H9 (cell line): ENCODE measurements at regions not wholly inside any gene's neighbourhood (a gene's known extent, or its start where the extent isn't known, plus 50 kb on each side); places are given as distances from the start of the nearest gene placed in this dataset.

Experiments
- DNase-seq: peaks from one replicate; pipeline ENCODE4 v3.0.0-alpha.2; 2017
- H2AFZ ChIP-seq: one replicate; pipeline ENCODE4 v1.6.1; 2013; ENCODE audit warnings: mild to moderate bottlenecking, low read length, control low read depth, moderate library complexity
- H2AK5ac ChIP-seq: 2 replicates; pipeline ENCODE4 v1.6.1; 2013; ENCODE audit warnings: low read length, control low read depth, mixed read lengths; ENCODE audit not compliant: insufficient read length
- H2BK120ac ChIP-seq: one replicate; pipeline ENCODE4 v1.6.1; 2013; ENCODE audit warnings: low read depth, mild to moderate bottlenecking, low read length, control low read depth, inconsistent platforms; ENCODE audit not compliant: poor library complexity, severe bottlenecking
- H2BK12ac ChIP-seq: 2 replicates; pipeline ENCODE4 v1.6.1; 2013; ENCODE audit warnings: low read length, control low read depth, mixed read lengths, low read depth; ENCODE audit not compliant: insufficient read length
- H2BK15ac ChIP-seq: 2 replicates; pipeline ENCODE4 v1.6.1; 2013; ENCODE audit warnings: low read depth, low read length, control low read depth
- H2BK20ac ChIP-seq: one replicate; pipeline ENCODE4 v1.6.1; 2013; ENCODE audit warnings: low read depth, mild to moderate bottlenecking, low read length, control low read depth, inconsistent platforms; ENCODE audit not compliant: poor library complexity, severe bottlenecking
- H2BK5ac ChIP-seq: 2 replicates; pipeline ENCODE4 v1.6.1; 2013; ENCODE audit warnings: low read length, control low read depth, mixed read lengths; ENCODE audit not compliant: insufficient read length
- H3K14ac ChIP-seq: 2 replicates; pipeline ENCODE4 v1.6.1; 2013; ENCODE audit warnings: low read length, control low read depth; ENCODE audit not compliant: insufficient read depth
- H3K18ac ChIP-seq: 2 replicates; pipeline ENCODE4 v1.6.1; 2013; ENCODE audit warnings: low read depth, mild to moderate bottlenecking, mixed read lengths, low read length, control low read depth; ENCODE audit not compliant: insufficient read length
- H3K23ac ChIP-seq: 2 replicates; pipeline ENCODE4 v1.6.1; 2013; ENCODE audit warnings: low read length, control low read depth, mixed read lengths, low read depth; ENCODE audit not compliant: insufficient read length
- H3K23me2 ChIP-seq: 2 replicates; pipeline ENCODE4 v1.6.1; 2013; ENCODE audit warnings: low read depth, mild to moderate bottlenecking, mixed read lengths, low read length, control low read depth; ENCODE audit not compliant: insufficient read length, poor library complexity, severe bottlenecking
- H3K27ac ChIP-seq: 2 replicates; pipeline ENCODE4 v1.5.1; 2013; ENCODE audit warnings: low read length, control low read depth, mixed read lengths, low read depth; ENCODE audit not compliant: insufficient read length
- H3K27me3 ChIP-seq: 2 replicates; pipeline ENCODE4 v1.6.1; 2013; ENCODE audit warnings: low read length, control low read depth, inconsistent platforms; ENCODE audit not compliant: insufficient read depth
- H3K4ac ChIP-seq: 2 replicates; pipeline ENCODE4 v1.6.1; 2013; ENCODE audit warnings: low read depth, mild to moderate bottlenecking, control low read depth, inconsistent platforms, low read length, moderate library complexity
- H3K4me1 ChIP-seq: 2 replicates; pipeline ENCODE4 v1.6.1; 2013; ENCODE audit warnings: low read length, control low read depth, inconsistent platforms; ENCODE audit not compliant: insufficient read depth
- H3K4me2 ChIP-seq: 2 replicates; pipeline ENCODE4 v1.6.1; 2013; ENCODE audit warnings: low read length, control low read depth, mixed read lengths; ENCODE audit not compliant: insufficient read length, insufficient read depth
- H3K56ac ChIP-seq: 2 replicates; pipeline ENCODE4 v1.6.1; 2013; ENCODE audit warnings: low read depth, mild to moderate bottlenecking, mixed read lengths, low read length, control low read depth; ENCODE audit not compliant: insufficient read length
- H3K79me1 ChIP-seq: 2 replicates; pipeline ENCODE4 v1.6.1; 2013; ENCODE audit warnings: low read depth, mild to moderate bottlenecking, moderate library complexity, low read length, control low read depth, inconsistent platforms; ENCODE audit not compliant: insufficient read depth, poor library complexity, severe bottlenecking
- H3K79me2 ChIP-seq: 2 replicates; pipeline ENCODE4 v1.6.1; 2013; ENCODE audit warnings: low read length, control low read depth, inconsistent platforms; ENCODE audit not compliant: insufficient read depth
- H3K9ac ChIP-seq: 2 replicates; pipeline ENCODE4 v1.6.1; 2013; ENCODE audit warnings: low read length, control low read depth, mixed read lengths; ENCODE audit not compliant: insufficient read length; ENCODE audit errors: extremely low read depth
- H3K9me3 ChIP-seq: one replicate; pipeline ENCODE4 v1.6.1; 2013; ENCODE audit warnings: low read depth, low read length, inconsistent platforms; ENCODE audit not compliant: control insufficient read depth
- H3T11ph ChIP-seq: one replicate; pipeline ENCODE4 v1.6.1; 2013; ENCODE audit warnings: mild to moderate bottlenecking, low read length, control low read depth, inconsistent platforms
- H4K20me1 ChIP-seq: one replicate; pipeline ENCODE4 v1.6.1; 2013; ENCODE audit not compliant: control insufficient read depth, insufficient read length, insufficient read depth
- H4K5ac ChIP-seq: 2 replicates; pipeline ENCODE4 v1.6.1; 2013; ENCODE audit warnings: low read depth, mild to moderate bottlenecking, mixed read lengths, low read length, control low read depth; ENCODE audit not compliant: insufficient read length
- H4K8ac ChIP-seq: replicated peaks from 2 replicates; pipeline ENCODE4 v1.6.1; 2013; ENCODE audit warnings: low read length, control low read depth, mixed read lengths, low read depth; ENCODE audit not compliant: insufficient read length
- H4K91ac ChIP-seq: 2 replicates; pipeline ENCODE4 v1.6.1; 2013; ENCODE audit warnings: low read depth, mild to moderate bottlenecking, moderate library complexity, mixed read lengths, low read length, control low read depth; ENCODE audit not compliant: insufficient read length
- H3K27ac Mint-ChIP-seq, 3 experiments: 2 replicates in 2 of 3; 3 replicates in 1 of 3; pipeline ENCODE4 v1.8.0; 2020 to 2021; ENCODE audit warnings: mixed read lengths in 3 of 3, mild to moderate bottlenecking in 1 of 3, moderate library complexity in 1 of 3
- H3K27me3 Mint-ChIP-seq: 2 replicates; pipeline ENCODE4 v1.8.0; 2021; ENCODE audit warnings: low read depth, mild to moderate bottlenecking, moderate library complexity, mixed read lengths
- H3K36me3 Mint-ChIP-seq, 3 experiments: 2 replicates in 2 of 3; 3 replicates in 1 of 3; pipeline ENCODE4 v1.8.0; 2020 to 2021; ENCODE audit warnings: low read depth in 3 of 3, mixed read lengths in 3 of 3; ENCODE audit not compliant: insufficient read depth in 1 of 3
- H3K4me1 Mint-ChIP-seq, 2 experiments: 2 replicates each; pipeline ENCODE4 v1.8.0; 2020; ENCODE audit warnings: mixed read lengths in 2 of 2
- H3K4me3 Mint-ChIP-seq, 2 experiments: 2 replicates in 1 of 2; 3 replicates in 1 of 2; pipeline ENCODE4 v1.8.0; 2020 to 2021; ENCODE audit warnings: mild to moderate bottlenecking in 2 of 2, mixed read lengths in 2 of 2, moderate library complexity in 1 of 2
- H3K9me3 Mint-ChIP-seq, 2 experiments: 2 replicates in 1 of 2; 3 replicates in 1 of 2; pipeline ENCODE4 v1.8.0; 2020; ENCODE audit warnings: mild to moderate bottlenecking in 2 of 2, mixed read lengths in 2 of 2, moderate library complexity in 1 of 2
- WGBS: extraction: QIAGEN DNeasy Blood & Tissue Kit; methylation state at CpG from one replicate; pipeline ENCODE4 v1.1.7; 2013; ENCODE audit warnings: missing lambda C conversion rate, low lambda C conversion rate, mixed read lengths; ENCODE audit not compliant: insufficient read length; ENCODE audit errors: extremely low coverage; 5-methylcytosine and 5-hydroxymethylcytosine counted together
- TF ChIP-seq, protein P1 (sequence below): fragments of 200-600 bp; sonication (generic); conservative IDR thresholded peaks from 3 replicates; pipeline ENCODE4 v1.8.0; 2021; ENCODE audit warnings: antibody characterized with exemption, mild to moderate bottlenecking

DNA sequence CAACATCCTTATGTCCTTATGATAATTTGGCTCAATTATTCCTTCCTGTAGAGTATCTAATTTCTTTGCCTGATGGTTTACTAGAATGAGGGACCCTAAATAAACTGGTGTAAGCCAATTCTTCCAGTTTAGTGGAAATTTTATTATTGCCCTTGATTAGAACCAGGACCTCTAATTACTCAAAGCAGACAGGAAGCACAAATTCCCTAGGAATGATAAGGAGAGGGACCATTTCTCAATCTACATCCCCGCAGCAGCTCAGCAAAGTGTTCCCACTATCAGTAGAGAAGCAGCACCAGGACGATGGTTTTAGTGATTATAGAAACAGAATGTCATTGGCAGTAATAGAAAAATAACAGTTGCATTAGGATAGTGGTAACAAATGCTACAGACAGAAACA lies 97.1 kb downstream of the PLPPR4 start:
- no peak overlapping the region for H3K56ac ChIP-seq
- Mint-ChIP-seq H3K4me1 (no peaks in the 10 kb centered on the region), H3K27ac (no peak overlapping the region), H3K27me3 (no peaks in the 10 kb centered on the region), H3K36me3 (no peaks in the 10 kb centered on the region), H3K4me3 (no peak overlapping the region), H3K9me3 (no peaks in the 10 kb centered on the region; a peak in 1 of 5 replicates)
- no peak overlapping the region for H3T11ph ChIP-seq
- H3K23ac ChIP-seq = no peak overlapping the region
- no peak overlapping the region for H3K14ac ChIP-seq
- H3K79me2 ChIP-seq = no peaks in the 10 kb centered on the region
- no peak overlapping the region for H4K8ac ChIP-seq
- no peak overlapping the region for H2BK15ac ChIP-seq
- H3K4me2 ChIP-seq = no peak overlapping the region
- no peaks in the 10 kb centered on the region for H4K20me1 ChIP-seq
- H3K4me1 ChIP-seq = no peaks in the 10 kb centered on the region
- no peak overlapping the region for H2BK12ac ChIP-seq
- H3K79me1 ChIP-seq = no peaks in the 10 kb centered on the region
- no peak overlapping the region for H3K27ac ChIP-seq
- no peaks in the 10 kb centered on the region for H3K9me3 ChIP-seq
- no peak overlapping the region for H2AFZ ChIP-seq
- H4K91ac ChIP-seq = no peak overlapping the region
- H2BK20ac ChIP-seq = no peak overlapping the region
- no peak for DNase-seq
- no peaks in the 10 kb centered on the region for H3K27me3 ChIP-seq
- H4K5ac ChIP-seq = no peak overlapping the region
- H3K18ac ChIP-seq = no peak overlapping the region
- H3K9ac ChIP-seq = no peak overlapping the region
- TF ChIP-seq, protein P1, sequence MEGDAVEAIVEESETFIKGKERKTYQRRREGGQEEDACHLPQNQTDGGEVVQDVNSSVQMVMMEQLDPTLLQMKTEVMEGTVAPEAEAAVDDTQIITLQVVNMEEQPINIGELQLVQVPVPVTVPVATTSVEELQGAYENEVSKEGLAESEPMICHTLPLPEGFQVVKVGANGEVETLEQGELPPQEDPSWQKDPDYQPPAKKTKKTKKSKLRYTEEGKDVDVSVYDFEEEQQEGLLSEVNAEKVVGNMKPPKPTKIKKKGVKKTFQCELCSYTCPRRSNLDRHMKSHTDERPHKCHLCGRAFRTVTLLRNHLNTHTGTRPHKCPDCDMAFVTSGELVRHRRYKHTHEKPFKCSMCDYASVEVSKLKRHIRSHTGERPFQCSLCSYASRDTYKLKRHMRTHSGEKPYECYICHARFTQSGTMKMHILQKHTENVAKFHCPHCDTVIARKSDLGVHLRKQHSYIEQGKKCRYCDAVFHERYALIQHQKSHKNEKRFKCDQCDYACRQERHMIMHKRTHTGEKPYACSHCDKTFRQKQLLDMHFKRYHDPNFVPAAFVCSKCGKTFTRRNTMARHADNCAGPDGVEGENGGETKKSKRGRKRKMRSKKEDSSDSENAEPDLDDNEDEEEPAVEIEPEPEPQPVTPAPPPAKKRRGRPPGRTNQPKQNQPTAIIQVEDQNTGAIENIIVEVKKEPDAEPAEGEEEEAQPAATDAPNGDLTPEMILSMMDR = no peak
- H2BK5ac ChIP-seq = no peak overlapping the region
- H3K23me2 ChIP-seq = no peaks in the 10 kb centered on the region
- H3K4ac ChIP-seq = no peak overlapping the region
- no peak overlapping the region for H2BK120ac ChIP-seq
- no CpG with 5 or more reads among the region's 2 CpGs for WGBS
- no peak overlapping the region for H2AK5ac ChIP-seq
